Neural cell (in vitro differentiated cells): ENCODE measurements at regions not wholly inside any gene's neighbourhood (a gene's known extent, or its start where the extent isn't known, plus 50 kb on each side); places are given as distances from the start of the nearest gene placed in this dataset.

Experiments
- H2AFZ ChIP-seq: fragments of 200-600, 300-800 bp; sonication (generic), shearing (Covaris generic); 2 replicates; pipeline ENCODE4 v1.6.0; 2014; ENCODE audit warnings: low read depth, mild to moderate bottlenecking, antibody characterized with exemption, low read length, moderate library complexity
- H3F3A ChIP-seq: fragments of 200-600 bp; shearing (Covaris generic); 2 replicates; pipeline ENCODE4 v1.6.1; 2016; ENCODE audit warnings: mild to moderate bottlenecking, moderate library complexity, mixed read lengths, antibody characterized with exemption, low read length; ENCODE audit not compliant: insufficient read depth, poor library complexity, severe bottlenecking
- H3K27ac ChIP-seq: fragments of 200-600, 300-800 bp; sonication (generic), shearing (Covaris generic); 2 replicates; pipeline ENCODE4 v1.5.1; 2014; ENCODE audit warnings: mild to moderate bottlenecking, low read length, moderate library complexity
- H3K27me3 ChIP-seq: fragments of 300-800, 200-600 bp; sonication (generic), shearing (Covaris generic); 2 replicates; pipeline ENCODE4 v1.6.0; 2014; ENCODE audit warnings: mild to moderate bottlenecking, low read depth, low read length, moderate library complexity; ENCODE audit not compliant: insufficient read depth
- H3K36me3 ChIP-seq: fragments of 300-800, 200-600 bp; sonication (generic), shearing (Covaris generic); 2 replicates; pipeline ENCODE4 v1.5.1; 2014; ENCODE audit warnings: mild to moderate bottlenecking, antibody characterized with exemption, low read length, moderate library complexity; ENCODE audit not compliant: insufficient read depth
- H3K4me2 ChIP-seq: fragments of 300-800, 200-600 bp; sonication (generic), shearing (Covaris generic); 2 replicates; pipeline ENCODE4 v1.6.0; 2014; ENCODE audit warnings: mild to moderate bottlenecking, low read length
- H3K4me3 ChIP-seq: fragments of 300-800, 200-600 bp; sonication (generic), shearing (Covaris generic); 2 replicates; pipeline ENCODE4 v1.5.1; 2014; ENCODE audit warnings: mild to moderate bottlenecking, low read length, moderate library complexity
- H3K79me2 ChIP-seq: fragments of 200-600 bp; shearing (Covaris generic); replicated peaks from 2 replicates; pipeline ENCODE4 v1.6.0; 2014; ENCODE audit warnings: mild to moderate bottlenecking, low read length, moderate library complexity; ENCODE audit not compliant: insufficient read depth
- H3K9ac ChIP-seq: fragments of 300-800, 200-600 bp; sonication (generic), shearing (Covaris generic); 2 replicates; pipeline ENCODE4 v1.6.1; 2016; ENCODE audit warnings: mild to moderate bottlenecking, low read length, mixed read lengths
- H3K9me2 ChIP-seq: fragments of 200-600 bp; shearing (Covaris generic); 2 replicates; pipeline ENCODE4 v1.6.1; 2016; ENCODE audit warnings: mild to moderate bottlenecking, low read length, mixed read lengths; ENCODE audit not compliant: insufficient read depth
- H3K9me3 ChIP-seq: fragments of 200-600, 300-800 bp; sonication (generic), shearing (Covaris generic); 2 replicates; pipeline ENCODE4 v1.6.1; 2016; ENCODE audit warnings: mild to moderate bottlenecking, mixed run types, low read length, moderate library complexity, mixed read lengths
- H4K20me1 ChIP-seq: fragments of 200-600 bp; shearing (Covaris generic); 2 replicates; pipeline ENCODE4 v1.6.1; 2016; ENCODE audit warnings: mild to moderate bottlenecking, mixed run types; ENCODE audit not compliant: insufficient read depth
- EP300 ChIP-seq: fragments of 450-650 bp; conservative IDR thresholded peaks from 2 replicates; pipeline ENCODE4 v1.6.1; 2014; ENCODE audit warnings: antibody characterized with exemption, mild to moderate bottlenecking, moderate library complexity; ENCODE audit not compliant: poor library complexity, severe bottlenecking
- EZH2 ChIP-seq: fragments of 200-600, 300-800 bp; shearing (Covaris generic), sonication (generic); IDR thresholded peaks from 2 replicates; pipeline ENCODE4 v1.6.1; 2014; ENCODE audit warnings: antibody characterized with exemption, low read length, borderline replicate concordance, mild to moderate bottlenecking; ENCODE audit not compliant: insufficient read depth, poor library complexity, severe bottlenecking
- MXI1 ChIP-seq: fragments of 450-650 bp; conservative IDR thresholded peaks from 2 replicates; pipeline ENCODE4 v1.6.1; 2014; ENCODE audit warnings: antibody characterized with exemption, mild to moderate bottlenecking; ENCODE audit not compliant: poor library complexity, severe bottlenecking
- POLR2AphosphoS5 ChIP-seq: IDR thresholded peaks from 2 replicates; pipeline ENCODE4 v1.6.1; 2012
- RAD21 ChIP-seq: fragments of 450-650 bp; conservative IDR thresholded peaks from 2 replicates; pipeline ENCODE4 v1.6.1; 2014; ENCODE audit warnings: antibody characterized with exemption, mild to moderate bottlenecking, moderate library complexity
- REST ChIP-seq: IDR thresholded peaks from 2 replicates; pipeline ENCODE4 v1.6.1; 2012; ENCODE audit warnings: borderline replicate concordance
- SMC3 ChIP-seq: fragments of 450-650 bp; conservative IDR thresholded peaks from 2 replicates; pipeline ENCODE4 v1.6.1; 2014; ENCODE audit warnings: antibody characterized with exemption, mild to moderate bottlenecking, moderate library complexity; ENCODE audit not compliant: poor library complexity
- TAF1 ChIP-seq: IDR thresholded peaks from 2 replicates; pipeline ENCODE4 v1.6.1; 2012; ENCODE audit warnings: low read depth
- TF ChIP-seq, protein P1 (sequence below): fragments of 450-650 bp; IDR thresholded peaks from 2 replicates; pipeline ENCODE4 v1.5.1; 2014; ENCODE audit warnings: antibody characterized with exemption, mild to moderate bottlenecking, moderate library complexity; ENCODE audit not compliant: poor library complexity, severe bottlenecking

DNA sequence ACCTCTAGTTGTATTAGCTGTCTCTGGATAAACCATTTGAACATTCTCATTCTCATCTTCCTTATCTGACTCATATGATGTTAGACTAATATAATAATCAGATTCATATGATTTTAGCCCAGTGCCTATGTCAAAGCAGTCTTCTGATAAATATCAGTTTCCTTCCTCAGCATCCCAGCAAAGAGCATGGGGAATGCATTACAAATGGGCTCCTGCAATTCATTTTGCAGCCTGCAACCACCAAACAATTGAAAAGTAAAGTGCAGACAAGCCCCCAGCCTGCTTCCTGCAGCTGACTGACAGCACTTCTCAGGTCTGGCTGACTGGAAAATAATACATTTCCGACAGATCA, 78.2 kb upstream of the STAC start:
- H3K4me3 ChIP-seq, result peak overlapping the region; percentile 7
- H3K9ac ChIP-seq, result no peak overlapping the region
- H3K9me3 ChIP-seq, result no peaks in the 10 kb centered on the region
- H2AFZ ChIP-seq, result peak overlapping the region; percentile 40
- H3K36me3 ChIP-seq, result no peaks in the 10 kb centered on the region
- H3F3A ChIP-seq, result peaks cover 3% of the 10 kb centered on the region
- peak overlapping the region; percentile 68 for H3K4me2 ChIP-seq
- TF ChIP-seq TAF1 (no peak), EP300 (peak; percentile 36)
- no peaks in the 10 kb centered on the region for H3K79me2 ChIP-seq
- no peaks in the 10 kb centered on the region for H4K20me1 ChIP-seq
- H3K27ac ChIP-seq, result peak overlapping the region; percentile 37
- H3K27me3 ChIP-seq, result no peaks in the 10 kb centered on the region
- H3K9me2 ChIP-seq, result no peaks in the 10 kb centered on the region

GRCh38 chr3:36302626-36303025, 77.7 kb upstream of the STAC start:
- H3F3A ChIP-seq, result peaks cover 3% of the 10 kb centered on the region
- peak overlapping the region; percentile 40 for H2AFZ ChIP-seq
- H3K27me3 ChIP-seq, result no peaks in the 10 kb centered on the region
- H3K4me3 ChIP-seq, result peak overlapping the region; percentile 7
- H3K79me2 ChIP-seq, result no peaks in the 10 kb centered on the region
- peak overlapping the region; percentile 37 for H3K27ac ChIP-seq
- no peaks in the 10 kb centered on the region for H3K36me3 ChIP-seq
- TF ChIP-seq, protein P1, sequence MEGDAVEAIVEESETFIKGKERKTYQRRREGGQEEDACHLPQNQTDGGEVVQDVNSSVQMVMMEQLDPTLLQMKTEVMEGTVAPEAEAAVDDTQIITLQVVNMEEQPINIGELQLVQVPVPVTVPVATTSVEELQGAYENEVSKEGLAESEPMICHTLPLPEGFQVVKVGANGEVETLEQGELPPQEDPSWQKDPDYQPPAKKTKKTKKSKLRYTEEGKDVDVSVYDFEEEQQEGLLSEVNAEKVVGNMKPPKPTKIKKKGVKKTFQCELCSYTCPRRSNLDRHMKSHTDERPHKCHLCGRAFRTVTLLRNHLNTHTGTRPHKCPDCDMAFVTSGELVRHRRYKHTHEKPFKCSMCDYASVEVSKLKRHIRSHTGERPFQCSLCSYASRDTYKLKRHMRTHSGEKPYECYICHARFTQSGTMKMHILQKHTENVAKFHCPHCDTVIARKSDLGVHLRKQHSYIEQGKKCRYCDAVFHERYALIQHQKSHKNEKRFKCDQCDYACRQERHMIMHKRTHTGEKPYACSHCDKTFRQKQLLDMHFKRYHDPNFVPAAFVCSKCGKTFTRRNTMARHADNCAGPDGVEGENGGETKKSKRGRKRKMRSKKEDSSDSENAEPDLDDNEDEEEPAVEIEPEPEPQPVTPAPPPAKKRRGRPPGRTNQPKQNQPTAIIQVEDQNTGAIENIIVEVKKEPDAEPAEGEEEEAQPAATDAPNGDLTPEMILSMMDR, result no peak
- no peak for TF ChIP-seq TAF1
- no peak for TF ChIP-seq MXI1
- no peak for TF ChIP-seq EP300
- no peak for TF ChIP-seq SMC3
- no peak for TF ChIP-seq REST
- TF ChIP-seq POLR2AphosphoS5, result no peak
- no peak for TF ChIP-seq EZH2
- no peak for TF ChIP-seq RAD21
- peak overlapping the region; percentile 36 for H3K4me2 ChIP-seq
- no peaks in the 10 kb centered on the region for H3K9me2 ChIP-seq
- H4K20me1 ChIP-seq, result no peaks in the 10 kb centered on the region
- H3K9ac ChIP-seq, result no peak overlapping the region
- H3K9me3 ChIP-seq, result no peaks in the 10 kb centered on the region

- Histone ChIP-seq H3K9me2 (no peaks in the 10 kb centered on the region), H3K4me2 (no peak overlapping the region), H3K4me3 (no peak overlapping the region), H3K36me3 (no peaks in the 10 kb centered on the region), H3K27ac (no peak overlapping the region), H4K20me1 (no peaks in the 10 kb centered on the region), H2AFZ (no peak overlapping the region), H3K9ac (no peak overlapping the region), H3K9me3 (no peaks in the 10 kb centered on the region), H3F3A (peaks cover 3% of the 10 kb centered on the region), H3K27me3 (no peaks in the 10 kb centered on the region), H3K79me2 (no peaks in the 10 kb centered on the region)
- TF ChIP-seq POLR2AphosphoS5, result no peak
These were observed 77.0 kb upstream of the STAC start for GRCh38 chr3:36303286-36303685.
